ENCODE measurements at regions not wholly inside any gene's neighbourhood (a gene's known extent, or its start where the extent isn't known, plus 50 kb on each side); places are given as distances from the start of the nearest gene placed in this dataset.

DNA sequence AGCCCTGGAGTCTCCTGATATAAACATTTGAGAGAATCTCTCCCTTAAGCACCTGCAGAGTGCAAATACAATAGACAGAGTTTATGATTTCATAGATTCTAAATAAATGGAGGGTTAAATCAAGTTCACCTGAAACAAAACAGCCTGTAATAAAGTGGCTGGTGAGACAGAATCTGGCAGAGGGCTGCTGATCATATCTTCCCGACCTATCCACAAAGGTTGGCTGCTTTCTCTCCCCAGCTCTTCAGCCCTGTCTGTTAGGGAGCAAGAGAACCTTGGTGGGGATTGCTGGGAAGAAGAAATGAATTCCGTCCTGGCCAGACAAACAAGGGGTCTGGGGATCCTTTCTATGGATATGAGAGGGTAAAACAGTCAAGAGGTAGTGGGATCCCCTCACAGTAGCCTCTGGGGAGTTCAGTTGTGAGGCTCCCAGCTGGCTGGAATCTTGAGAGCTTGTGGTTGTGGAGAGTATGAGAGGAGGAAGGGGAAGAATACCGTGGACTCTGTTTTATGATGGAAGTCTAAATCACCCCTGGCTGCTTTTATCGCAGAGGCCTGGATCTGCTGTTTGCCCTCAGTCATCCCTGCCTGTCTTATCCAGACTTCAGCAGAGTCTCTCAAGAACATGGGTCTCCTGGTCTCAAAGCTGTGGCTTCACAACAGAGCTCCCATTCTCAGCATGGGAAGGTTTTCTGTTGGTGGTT is 451.3 kb downstream of the NTRK3 start:
- CTCF ChIA-PET (ENCODE audit: partially characterized antibody), result no interaction called here
- 88% methylated on average over 3 of the region's 4 CpGs; no CpG with 5 or more reads in 1 of the 2 experiments for WGBS, 2 experiments (ENCODE audit: extremely low coverage in 1 of 2, insufficient coverage in 1 of 2, insufficient read length in 1 of 2, insufficient replicate concordance in 2 of 2, low coverage in 1 of 2, low lambda C conversion rate in 2 of 2, missing lambda C conversion rate in 1 of 2)

More for the DNA sequence above, 451.3 kb downstream of the NTRK3 start:
- H3K79me2 ChIP-seq (ENCODE audit: control insufficient read depth in 1 of 2, insufficient read depth in 2 of 2, low read length in 2 of 2), result no peaks in the 10 kb centered on the region
- H3K14ac ChIP-seq (ENCODE audit: insufficient read length), result no peak overlapping the region
- H4K8ac ChIP-seq (ENCODE audit: extremely low read depth, insufficient read depth, low read length), result no peak overlapping the region
- no peaks in the 10 kb centered on the region for H3K79me1 ChIP-seq (ENCODE audit: low read depth, low read length)
- H2BK20ac ChIP-seq (ENCODE audit: low read length), result no peak overlapping the region
- H3K4me2 ChIP-seq (ENCODE audit: insufficient read depth in 1 of 2, low read depth in 2 of 2, low read length in 2 of 2), result no peak overlapping the region
- H3K9me3 ChIP-seq (ENCODE audit: insufficient read depth in 2 of 2, low read depth in 1 of 2, low read length in 1 of 2), result no peaks in the 10 kb centered on the region
- no peak overlapping the region for H3K4ac ChIP-seq (replicated peaks; ENCODE audit: insufficient read length, low read depth, low read length)
- no peaks in the 10 kb centered on the region for H3K36me3 ChIP-seq (ENCODE audit: control insufficient read depth in 2 of 4, insufficient read depth in 4 of 4, low read length in 3 of 4)
- no peak overlapping the region for H2BK12ac ChIP-seq (ENCODE audit: low read depth, low read length)
- no peaks in the 10 kb centered on the region for H4K20me1 ChIP-seq (replicated peaks in 1 of 2; ENCODE audit: control insufficient read depth in 1 of 2, insufficient read depth in 2 of 2, low read length in 2 of 2)
- H3K4me1 ChIP-seq (replicated peaks in 1 of 4; ENCODE audit: control insufficient read depth in 3 of 4, insufficient read depth in 4 of 4, low read length in 3 of 4), result no peaks in the 10 kb centered on the region
- H3K23ac ChIP-seq (ENCODE audit: insufficient read length), result no peak overlapping the region
- H2BK15ac ChIP-seq (ENCODE audit: low read length), result no peak overlapping the region
- FAIRE-seq (no peak), DNase-seq (ENCODE audit: low read depth in 1 of 2, low spot score in 2 of 2) (no peak)
- no peak overlapping the region for H2BK120ac ChIP-seq (replicated peaks; ENCODE audit: low read depth, low read length)
- peaks cover 3% of the 10 kb centered on the region; the same call in 1 of the 2 replicates for H3K23me2 ChIP-seq (ENCODE audit: low read depth, low read length)
- no peak overlapping the region for H2AFZ ChIP-seq (ENCODE audit: low read length)
- H3K27me3 ChIP-seq (replicated peaks in 1 of 4; ENCODE audit: control insufficient read depth in 3 of 4, extremely low read depth in 1 of 4, insufficient read depth in 3 of 4, low read length in 3 of 4), result no peaks in the 10 kb centered on the region
- no peak overlapping the region for H3K56ac ChIP-seq (replicated peaks; ENCODE audit: insufficient read length, low read depth, low read length)
- no peak overlapping the region for H3K27ac ChIP-seq (ENCODE audit: low read depth, low read length)
- no peak overlapping the region for H3K9ac ChIP-seq (replicated peaks in 1 of 4; ENCODE audit: extremely low read depth in 1 of 4, low read depth in 3 of 4, low read length in 3 of 4)
- no peak overlapping the region for H4K91ac ChIP-seq (replicated peaks; ENCODE audit: insufficient read length, low read length)
- no peak overlapping the region for H2BK5ac ChIP-seq (ENCODE audit: low read depth, low read length)
- no peak overlapping the region for H3K18ac ChIP-seq (ENCODE audit: extremely low read depth, low read length)
- H2AK5ac ChIP-seq (ENCODE audit: low read depth, low read length), result no peak overlapping the region
- no peak overlapping the region for H4K5ac ChIP-seq (ENCODE audit: insufficient read length, low read depth, low read length)
- no peak for TF ChIP-seq EZH2 (IDR thresholded peaks at IDR 0.05; ENCODE audit: low read depth, low read length, severe bottlenecking)
- no peak for TF ChIP-seq HDAC6 (IDR thresholded peaks at IDR 0.05; ENCODE audit: low read depth, low read length)
- TF ChIP-seq BACH1 (IDR thresholded peaks at IDR 0.05; ENCODE audit: low read length), result no peak
- TF ChIP-seq SP1 (IDR thresholded peaks at IDR 0.05; ENCODE audit: low read depth, low read length), result no peak
- TF ChIP-seq TBP (IDR thresholded peaks at IDR 0.05; ENCODE audit: low read depth, low read length), result no peak
- no peak for TF ChIP-seq ZNF274 (IDR thresholded peaks at IDR 0.05; ENCODE audit: borderline replicate concordance, extremely low read depth, low read length)
- TF ChIP-seq CBX5 (IDR thresholded peaks at IDR 0.05; ENCODE audit: low read depth, low read length), result no peak
- TF ChIP-seq RNF2 (IDR thresholded peaks at IDR 0.05; ENCODE audit: borderline replicate concordance, low read depth, low read length, missing control alignments, poor library complexity, severe bottlenecking), result no peak
- no peak for TF ChIP-seq GTF2F1 (IDR thresholded peaks at IDR 0.05; ENCODE audit: borderline replicate concordance, low read depth, low read length)
- no peak for TF ChIP-seq RBBP5 (IDR thresholded peaks at IDR 0.05; ENCODE audit: borderline replicate concordance, low read depth, low read length)
- TF ChIP-seq, protein P1, sequence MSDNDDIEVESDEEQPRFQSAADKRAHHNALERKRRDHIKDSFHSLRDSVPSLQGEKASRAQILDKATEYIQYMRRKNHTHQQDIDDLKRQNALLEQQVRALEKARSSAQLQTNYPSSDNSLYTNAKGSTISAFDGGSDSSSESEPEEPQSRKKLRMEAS (IDR thresholded peaks at IDR 0.05), result no peak
- no peak for TF ChIP-seq SIRT6 (IDR thresholded peaks at IDR 0.05; ENCODE audit: low read length)
- no peak for TF ChIP-seq KDM4A (IDR thresholded peaks at IDR 0.05; ENCODE audit: low read depth, low read length, severe bottlenecking)
- no peak for TF ChIP-seq JUND (IDR thresholded peaks at IDR 0.05; ENCODE audit: low read length)
- POLR2A ChIA-PET (ENCODE audit: partially characterized antibody), result no interaction called here
- H3K4me3 ChIP-seq (ENCODE audit: extremely low read depth in 1 of 4, insufficient read depth in 2 of 4, low read depth in 3 of 4, low read length in 4 of 4), result no peak overlapping the region
